Activated CD4-positive, alpha-beta T cell treated with anti-CD3 and anti-CD28 coated beads, Interleukin-2, amount 50 U/mL, for 48 hours (primary cell): ENCODE measurements at regions not wholly inside any gene's neighbourhood (a gene's known extent, or its start where the extent isn't known, plus 50 kb on each side); places are given as distances from the start of the nearest gene placed in this dataset.
"Not testable (repeated sequence)": the region's sequence is repeated elsewhere in the genome, so short reads cannot be mapped to it uniquely, and the experiment has no call there.

Experiments used
- DNase-seq, 2 experiments: peaks; one replicate each; pipeline ENCODE4 v3.0.0-alpha.2; 2020

DNA sequence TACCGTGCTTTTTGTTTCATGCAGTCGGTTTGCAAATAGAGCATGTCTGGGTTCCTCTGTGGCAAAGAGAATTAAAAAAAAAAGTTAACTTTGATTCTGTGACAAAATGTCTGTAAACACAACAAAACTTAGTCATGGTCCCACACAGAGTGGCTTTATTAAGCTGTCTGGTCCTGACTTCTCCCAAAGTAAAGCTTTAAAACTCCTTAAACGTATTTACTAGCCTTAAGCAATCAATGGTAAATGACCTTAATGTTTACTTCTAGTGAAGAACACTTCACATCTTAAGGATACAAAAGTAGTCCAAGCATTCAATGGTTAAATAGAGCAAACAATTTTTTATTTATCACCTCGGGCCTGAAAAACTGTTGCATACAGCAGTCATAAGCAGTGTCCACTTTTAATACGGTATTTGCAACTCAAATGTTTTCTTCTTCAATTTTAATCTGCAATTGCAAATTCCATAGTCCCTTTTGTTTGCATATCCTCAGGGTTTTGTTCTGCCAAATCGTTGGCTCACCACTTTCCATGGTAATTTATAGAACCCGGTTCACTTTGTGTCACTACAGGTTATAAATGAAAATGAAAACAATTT, 453.0 kb upstream of the MIS18BP1 start:
- no peak for DNase-seq

DNA sequence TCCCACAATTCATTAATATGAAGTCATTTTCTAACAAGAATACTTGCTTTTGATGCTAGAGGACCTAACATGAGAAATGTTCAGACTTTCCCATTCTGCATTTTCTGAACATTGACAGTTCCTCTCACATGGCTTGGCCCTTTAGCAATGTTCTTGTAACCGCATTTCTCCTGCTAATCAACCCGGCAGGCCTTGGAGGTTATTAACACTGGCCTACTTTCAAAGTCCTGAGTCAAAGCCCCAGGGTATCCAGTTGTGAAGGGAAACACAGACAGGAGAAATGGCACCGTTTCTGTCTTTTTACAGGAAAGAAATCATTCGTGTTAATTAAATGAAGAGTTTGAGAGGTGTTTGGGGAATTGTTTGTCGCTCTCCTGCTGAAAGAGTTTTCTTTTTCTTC, 446.5 kb upstream of the MIS18BP1 start:
- no peak for DNase-seq

DNA sequence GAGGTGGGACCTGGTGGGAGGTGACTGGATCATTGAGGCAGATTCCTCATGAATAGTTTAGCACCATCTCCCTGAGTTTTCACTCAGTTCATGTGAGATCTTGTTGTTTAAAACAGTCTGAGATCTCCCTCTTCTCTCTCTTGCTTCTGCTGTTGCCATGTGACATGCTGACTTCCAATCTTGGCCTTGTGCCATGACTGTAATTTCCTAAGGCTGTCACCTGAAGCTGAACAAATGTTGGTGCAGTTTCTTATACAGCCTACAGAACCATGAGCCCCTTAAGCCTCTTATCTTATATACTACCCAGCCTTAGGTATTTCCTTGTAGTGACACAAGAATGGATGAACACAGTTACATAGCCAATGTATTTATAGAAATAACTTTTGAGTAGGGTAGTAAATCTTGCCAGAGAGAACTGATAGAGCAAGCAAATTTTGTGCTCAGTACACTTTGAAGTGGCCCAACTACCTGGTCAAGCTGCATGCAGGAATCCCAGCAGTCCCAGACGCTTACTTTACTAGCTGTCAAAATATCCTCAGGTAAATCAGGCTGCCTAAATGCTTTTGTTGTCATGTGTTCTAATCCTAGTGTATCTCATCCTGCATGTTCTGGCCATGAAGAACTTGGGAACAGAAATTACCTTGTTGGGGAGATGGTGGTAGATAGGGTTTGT, 445.6 kb upstream of the MIS18BP1 start:
- no peak for DNase-seq

DNA sequence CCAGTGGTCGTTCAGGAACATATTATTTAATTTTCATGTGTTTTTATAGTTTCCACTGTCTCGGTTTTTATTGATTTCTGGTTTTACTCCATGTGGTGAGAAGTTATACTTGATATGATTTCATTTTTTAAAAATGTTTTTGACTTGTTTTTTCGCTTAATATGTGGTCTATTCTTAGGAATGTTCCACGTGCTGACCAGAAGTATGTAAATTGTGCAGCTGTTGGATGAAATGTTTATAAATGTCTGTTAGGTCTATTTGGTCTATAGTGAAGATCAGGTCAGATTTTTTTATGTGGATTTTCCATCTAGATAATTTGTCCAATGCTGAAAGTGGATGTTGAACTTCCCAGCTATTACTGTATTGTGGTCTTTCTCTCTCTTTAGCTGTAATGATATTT, 433.8 kb upstream of the MIS18BP1 start:
- DNase-seq = no peak

DNA sequence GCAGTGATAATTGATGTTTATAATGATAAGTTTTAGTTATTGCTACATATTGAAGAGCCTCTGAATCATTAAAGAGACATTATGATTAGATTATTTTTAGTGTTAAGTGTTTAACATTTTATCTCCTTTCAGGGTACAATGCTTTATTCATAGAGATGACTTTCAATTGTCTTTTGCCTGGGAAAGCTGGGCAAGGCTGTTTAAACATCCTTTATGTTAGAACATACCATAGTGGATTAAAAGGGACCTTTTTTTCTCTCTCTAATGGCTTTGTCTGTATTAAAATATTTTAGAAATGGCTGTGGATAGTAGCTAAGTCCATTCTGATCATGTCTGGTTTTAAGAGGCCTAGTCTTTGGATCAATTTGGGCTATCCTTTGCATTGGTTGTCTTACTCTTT, 427.5 kb upstream of the MIS18BP1 start:
- DNase-seq = no peak

DNA sequence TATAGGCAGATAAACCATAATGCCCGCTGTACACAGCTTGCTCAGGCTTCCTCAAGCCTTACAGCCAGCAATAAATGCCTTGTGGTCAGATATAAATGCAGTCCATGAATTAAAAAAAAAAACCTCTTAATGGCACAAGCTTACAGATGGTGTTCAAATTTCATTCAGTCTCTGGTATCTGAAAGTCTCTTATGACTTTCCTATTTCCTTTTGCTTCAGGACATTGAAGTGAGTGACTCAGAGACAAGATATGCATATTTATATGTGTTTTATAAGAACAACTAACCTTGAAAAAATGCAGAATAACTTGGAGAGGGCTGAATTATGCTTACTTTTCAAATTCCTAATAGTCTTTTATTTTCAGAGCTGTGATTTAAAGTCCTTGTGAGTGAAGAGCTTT, 426.9 kb upstream of the MIS18BP1 start:
- no peak for DNase-seq

DNA sequence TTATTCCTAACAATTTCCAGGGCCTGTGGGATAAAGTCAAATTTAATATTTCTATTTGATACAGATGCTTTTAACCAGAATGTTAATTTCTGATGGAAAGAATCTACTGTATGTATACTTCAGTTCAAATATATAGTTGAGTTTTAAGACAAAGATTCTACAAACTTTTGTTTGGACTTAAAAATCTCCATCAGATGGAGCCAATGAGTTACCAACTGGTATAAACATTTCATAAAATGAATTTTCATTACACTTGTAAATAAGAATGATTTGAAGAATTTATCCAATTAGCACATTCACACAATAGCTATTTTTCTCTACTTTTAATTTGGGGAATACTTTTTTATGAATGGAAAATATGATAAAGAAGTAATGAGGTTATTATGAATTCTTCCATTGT, 425.2 kb upstream of the MIS18BP1 start:
- DNase-seq = no peak

DNA sequence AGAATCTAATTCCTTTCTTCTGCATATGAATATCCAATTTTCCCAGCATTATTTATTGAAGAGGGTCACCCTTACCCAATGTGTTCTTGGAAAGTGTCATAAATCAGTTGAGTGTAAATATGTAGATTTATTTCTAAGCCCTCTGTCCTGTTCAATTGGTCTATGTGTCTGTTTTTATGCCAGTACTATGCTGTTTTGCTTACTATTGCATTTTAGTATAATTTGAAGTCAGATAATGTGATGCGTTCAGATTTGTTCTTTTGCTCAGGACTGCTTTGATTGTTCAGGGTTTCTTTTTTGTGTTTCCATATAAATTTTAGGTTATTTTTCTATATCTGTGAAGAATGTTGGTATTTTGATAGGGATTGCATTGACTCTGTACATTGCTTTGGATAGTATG, 420.4 kb upstream of the MIS18BP1 start:
- no peak for DNase-seq

DNA sequence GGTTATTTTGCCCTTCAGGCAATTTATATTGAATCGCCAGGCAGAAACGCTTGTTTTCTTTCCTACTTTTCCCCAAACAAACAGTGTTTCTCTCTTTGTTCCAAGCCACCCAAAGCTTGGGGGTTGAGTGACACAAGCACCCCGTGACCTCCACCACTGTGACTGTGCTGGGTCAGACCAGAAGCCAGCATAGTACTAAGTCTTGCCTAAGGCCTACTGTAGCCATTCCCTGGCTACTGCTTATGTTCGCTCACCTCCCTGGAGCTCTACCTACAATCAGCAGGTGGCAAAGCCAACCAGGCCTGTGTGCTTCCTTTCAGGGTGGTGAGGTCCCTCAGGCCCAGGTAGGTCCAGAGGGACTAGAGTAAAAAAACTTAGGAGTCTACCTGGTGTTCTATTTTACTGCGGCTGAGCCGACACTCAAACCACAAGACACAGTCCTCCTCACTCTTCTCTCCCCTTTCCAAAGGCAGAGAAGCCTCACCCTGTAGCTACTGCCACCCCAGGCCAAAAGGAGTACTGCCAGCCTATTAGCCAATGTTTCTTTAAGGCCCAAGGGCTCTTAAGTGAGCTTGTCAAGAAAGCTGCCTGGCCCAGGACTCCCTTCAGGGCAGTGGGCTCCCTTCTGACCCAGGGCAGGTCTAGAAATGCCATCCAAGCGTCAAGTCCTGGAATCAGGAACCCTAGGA, 411.8 kb upstream of the MIS18BP1 start:
- DNase-seq = no peak

DNA sequence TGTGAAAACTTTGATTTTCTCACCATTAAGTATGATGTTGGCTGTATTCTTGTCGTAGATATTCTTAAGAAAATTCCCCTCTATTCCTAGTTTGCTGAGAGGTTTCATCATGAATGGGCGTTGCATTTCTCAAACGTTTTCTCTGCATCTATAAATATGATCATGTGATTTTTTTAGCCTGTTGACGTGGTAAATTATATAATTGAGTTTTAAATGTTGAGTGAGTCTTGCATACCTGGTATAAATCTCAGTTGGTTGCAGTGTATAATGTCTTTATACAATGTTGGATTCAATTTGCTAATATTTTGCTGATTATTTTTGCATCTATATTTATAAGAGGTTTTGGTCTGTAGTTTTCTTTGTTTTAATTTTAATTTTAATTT, 405.9 kb upstream of the MIS18BP1 start:
- no peak for DNase-seq

DNA sequence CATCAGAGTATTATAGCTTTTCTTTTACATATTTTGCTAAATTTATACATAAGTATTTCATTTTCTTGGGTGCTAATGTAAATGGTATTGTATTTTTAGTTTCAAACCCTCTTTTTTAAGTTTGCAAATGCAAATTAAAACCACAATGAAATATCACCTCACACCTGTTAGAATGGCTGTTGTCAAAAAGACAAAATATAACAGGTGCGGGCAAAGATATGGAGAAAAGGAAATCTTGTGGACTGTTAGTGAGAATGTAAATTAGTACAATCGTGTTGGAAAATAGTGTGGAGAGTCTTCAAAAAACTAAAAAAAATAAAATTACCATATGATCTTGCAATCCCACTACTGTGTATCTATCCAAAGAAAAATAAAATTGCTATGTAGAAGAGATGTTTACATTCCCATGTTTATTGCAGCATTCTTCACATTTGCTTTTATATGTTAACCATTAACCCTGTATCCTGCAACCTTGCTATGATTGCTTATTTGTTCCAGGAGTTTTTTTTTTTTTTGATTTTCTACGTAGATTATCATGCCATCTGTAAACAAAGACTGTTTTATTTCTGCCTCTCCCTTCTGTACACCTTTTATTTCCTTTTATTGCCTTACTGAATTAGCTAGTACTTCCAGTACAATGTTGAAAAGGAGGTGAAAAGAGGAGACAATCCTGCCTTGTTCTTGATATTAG, 405.4 kb upstream of the MIS18BP1 start:
- DNase-seq = no peak

DNA sequence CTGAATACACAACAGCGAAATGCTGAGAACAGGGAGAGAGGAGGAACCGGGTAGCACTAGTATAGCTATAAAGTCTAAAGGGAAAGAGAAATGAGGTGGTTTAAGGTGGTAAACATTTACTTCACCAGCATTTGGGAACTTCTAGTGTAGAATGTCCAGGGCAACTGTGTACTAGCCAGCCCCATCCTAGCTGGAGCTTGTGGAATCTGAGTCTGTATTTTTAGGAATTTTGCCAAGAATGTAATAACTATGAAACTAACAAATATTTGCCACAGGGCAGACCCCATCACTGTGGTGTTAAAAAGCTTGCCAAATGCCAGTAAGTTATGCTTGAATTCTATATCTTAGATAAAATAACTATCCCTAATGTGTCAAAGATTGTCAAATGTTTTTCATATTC, 398.9 kb upstream of the MIS18BP1 start:
- DNase-seq = no peak

DNA sequence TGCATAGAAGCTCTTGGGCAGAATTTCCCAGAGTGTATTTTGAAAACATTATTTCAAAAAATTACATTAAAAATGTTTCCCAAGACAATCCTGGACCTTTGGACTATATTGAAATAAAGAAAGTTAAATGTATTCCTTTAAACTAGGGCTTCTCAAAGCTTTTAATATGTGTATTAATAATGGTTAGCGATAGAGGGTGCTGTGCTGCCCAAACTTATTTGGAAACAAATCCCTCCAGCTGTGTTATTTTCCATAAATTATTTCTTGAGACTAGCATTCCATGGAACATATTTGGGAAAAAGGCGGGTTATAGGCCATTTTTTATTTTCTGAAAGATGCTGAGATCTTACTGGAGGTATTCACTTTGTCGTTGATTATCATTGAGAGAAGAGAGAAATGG, 397.8 kb upstream of the MIS18BP1 start:
- no peak for DNase-seq

DNA sequence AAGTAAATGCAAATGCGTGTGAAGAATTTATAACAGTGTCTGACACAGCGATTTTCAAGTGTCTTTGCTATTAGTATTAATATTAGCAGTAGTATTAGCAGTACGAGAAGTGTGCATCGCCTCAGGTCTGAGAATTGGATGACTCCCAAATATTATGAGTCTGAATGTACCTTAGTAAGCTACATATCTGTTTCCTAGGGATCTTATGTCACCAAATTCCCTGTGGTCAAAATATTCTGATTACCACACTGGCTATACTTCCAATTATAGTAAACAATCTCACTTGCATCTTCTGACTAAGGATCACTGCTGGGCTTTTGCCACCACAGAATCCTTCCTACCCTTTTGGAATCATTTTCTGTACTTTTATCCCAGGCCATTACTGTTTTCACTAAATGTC, 396.0 kb upstream of the MIS18BP1 start:
- DNase-seq = no peak

DNA sequence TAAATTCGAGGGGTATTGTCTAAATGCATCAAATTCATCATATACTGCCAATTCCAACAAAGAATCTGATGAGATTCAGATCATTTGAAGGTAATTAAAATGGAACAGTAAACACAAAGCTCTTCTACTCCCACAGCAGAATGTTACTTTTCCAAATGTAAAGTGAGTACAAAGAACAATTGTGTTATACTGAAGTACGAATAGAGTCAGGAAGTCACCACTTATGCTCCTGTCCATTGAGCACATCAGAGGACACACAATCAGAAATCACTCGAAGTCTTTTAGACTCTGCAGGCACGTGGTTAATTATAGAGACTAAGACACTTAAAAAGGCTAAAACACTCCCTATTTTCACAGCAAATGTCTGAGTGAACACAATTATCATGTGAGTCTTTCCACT, 388.5 kb upstream of the MIS18BP1 start:
- DNase-seq = no peak

DNA sequence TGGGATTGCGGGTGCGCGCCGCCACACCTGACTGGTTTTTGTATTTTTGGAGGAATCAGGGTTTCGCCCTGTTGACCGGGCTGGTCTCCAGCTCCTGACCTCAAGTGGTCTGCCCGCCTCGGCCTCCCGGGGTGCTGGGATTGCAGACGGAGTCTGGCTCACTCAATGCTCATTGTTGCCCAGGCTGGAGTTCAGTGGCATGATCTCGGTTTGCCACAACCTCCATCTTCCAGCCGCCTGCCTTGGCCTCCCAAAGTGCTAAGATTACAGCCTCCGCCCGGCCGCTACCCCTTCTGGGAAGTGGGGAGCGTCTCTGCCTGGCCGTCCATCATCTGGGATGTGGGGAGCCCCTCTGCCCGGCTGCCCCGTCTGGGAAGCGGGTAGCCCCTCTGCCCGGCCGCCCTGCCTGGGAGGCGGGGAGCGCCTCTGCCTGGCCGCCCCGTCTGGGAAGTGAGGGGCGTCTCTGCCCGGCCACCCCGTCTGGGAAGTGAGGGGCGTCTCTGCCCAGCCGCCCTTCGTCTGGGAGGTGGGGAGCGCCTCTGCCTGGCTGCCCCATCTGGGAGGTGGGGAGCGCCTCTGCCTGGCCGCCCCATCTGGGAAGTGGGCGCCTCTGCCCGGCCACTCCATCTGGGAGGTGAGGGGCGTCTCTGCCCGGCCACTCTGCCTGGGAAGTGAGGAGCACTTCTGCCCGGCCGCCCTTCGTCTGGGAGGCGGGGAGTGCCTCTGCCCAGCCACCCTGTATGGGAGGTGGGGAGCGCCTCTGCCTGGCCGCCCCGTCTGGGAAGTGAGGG, 381.8 kb upstream of the MIS18BP1 start:
- DNase-seq = not testable (repeated sequence)

DNA sequence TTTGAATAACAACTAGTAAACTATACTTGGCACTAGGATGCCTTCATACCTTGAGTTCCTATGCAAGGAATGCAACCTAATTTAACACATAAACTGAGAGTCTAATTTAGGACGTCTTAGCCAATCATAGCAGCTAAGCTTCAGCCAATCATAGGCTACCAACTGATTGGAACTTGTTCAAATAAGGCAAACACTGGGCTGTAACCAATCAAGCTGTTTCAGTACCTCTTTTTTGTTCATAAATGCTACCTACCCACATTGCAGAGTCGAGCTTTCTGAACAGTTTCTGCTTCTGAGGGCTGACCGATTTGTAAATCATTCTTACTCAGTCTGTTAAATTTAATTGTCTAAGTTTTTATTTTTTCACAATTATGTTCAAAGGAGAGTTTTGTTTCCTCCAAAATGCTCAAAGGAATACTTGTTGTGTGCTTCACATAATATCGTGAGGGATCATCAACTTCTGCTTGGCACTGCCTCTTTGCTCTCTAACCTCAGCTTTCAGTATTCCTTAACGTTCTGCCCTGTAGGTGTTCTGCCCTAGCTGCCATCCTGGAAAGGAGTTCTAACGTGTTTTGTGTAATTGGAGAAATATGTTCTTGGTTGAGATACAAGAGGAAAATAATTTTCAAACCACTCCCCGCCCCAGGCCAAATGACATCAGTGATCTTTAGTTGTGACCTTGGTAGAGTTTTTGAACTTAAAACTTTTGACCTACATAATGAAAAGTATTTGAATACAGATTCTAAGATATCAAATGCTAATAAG, 380.4 kb upstream of the MIS18BP1 start:
- DNase-seq = no peak

DNA sequence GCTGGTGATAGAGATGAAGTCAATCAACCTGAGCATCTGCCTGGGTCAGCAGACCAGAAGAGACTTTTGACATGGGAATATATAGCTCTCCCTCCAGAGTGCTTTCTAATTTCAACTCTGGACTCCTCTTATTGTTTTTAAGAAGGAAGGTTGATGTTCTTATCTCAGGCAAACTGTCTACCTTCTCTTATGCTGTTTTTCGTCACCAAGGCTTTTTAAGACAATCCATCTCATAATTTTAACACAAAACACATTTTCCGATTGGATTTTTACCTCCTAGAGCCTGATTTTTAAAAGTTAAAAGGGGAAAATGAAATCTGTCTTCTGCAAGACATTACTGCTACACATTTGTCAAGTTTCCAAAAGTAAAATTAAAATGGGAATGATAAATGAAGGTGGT, 368.7 kb upstream of the MIS18BP1 start:
- DNase-seq = no peak

DNA sequence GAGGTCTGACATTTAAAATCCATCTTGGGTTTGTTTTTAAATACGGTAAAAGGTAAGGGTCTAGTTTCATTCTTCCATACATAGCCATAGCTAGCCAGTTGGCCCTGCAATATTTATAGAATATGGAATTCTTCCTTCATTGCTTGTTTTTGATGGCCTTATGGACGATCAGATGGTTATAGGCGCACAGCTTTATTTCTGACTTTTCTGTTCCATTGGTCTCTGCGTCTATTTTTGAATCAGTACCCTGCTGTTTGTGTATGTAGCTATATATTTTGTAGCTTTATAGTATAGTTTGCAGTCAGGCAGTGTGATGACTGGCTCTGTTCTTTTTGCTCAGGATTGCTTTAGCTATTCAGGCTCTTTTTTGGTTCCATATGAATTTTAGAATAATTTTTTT, 366.8 kb upstream of the MIS18BP1 start:
- DNase-seq = no peak

DNA sequence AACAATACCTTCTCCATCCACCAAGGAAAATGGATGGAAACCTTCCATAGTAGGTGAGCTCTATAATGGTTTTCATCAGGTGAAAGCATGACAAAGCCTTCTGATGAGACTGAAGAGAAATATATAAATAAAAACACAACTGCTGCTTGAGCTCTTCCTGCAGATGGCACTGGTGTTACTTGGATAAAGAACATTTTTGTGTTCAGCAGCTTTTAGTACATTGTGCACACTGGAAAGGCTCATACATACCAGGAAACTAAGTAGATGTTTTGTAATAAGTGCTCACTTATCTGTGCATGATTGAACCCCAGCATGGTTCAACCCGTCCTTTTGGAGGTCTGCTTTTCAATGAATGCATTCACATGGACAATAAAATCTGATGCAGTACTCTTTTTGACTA, 357.3 kb upstream of the MIS18BP1 start:
- DNase-seq = no peak

DNA sequence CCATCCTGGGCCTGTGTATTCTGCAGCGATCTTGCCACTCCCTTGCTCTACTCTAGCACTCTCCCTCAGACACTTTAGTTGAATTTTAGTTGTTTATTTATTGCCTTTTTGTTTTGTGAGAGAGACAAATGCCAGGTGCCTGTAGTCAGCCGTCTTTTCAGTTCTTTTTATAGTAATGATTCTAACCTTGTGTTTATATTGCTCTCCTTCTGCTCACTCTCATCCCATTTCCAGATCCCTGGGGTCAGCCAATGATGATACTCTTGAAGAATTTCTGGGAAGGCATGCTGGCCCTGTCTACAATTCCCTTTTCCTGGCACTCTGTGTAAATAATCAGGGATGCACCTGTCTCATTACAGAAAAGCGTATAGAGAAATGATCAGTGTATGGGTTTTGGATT, 334.1 kb upstream of the MIS18BP1 start:
- DNase-seq = no peak

DNA sequence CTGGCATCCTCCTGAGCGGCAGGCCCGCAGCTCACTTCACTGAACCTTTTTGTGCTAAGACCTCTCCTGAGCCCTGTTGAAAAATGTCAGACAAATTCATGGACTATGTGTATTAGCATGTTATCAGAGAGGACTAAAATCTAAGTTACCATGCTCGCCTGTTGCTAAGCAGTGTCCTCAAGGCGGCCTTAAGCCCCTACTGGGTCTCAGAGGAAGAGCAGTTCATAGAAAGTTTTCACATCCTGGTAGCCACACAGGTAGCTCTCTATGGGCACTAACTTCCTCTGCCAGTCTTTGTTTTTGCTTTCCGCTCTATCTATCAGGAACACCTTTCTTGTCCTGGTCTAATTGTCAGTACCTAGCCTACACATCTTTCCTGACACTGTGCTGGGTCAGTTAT, 306.6 kb upstream of the MIS18BP1 start:
- DNase-seq = no peak
